ENCODE measurements at regions not wholly inside any gene's neighbourhood (a gene's known extent, or its start where the extent isn't known, plus 50 kb on each side); places are given as distances from the start of the nearest gene placed in this dataset.
A peak's percentile ranks its signal among the peaks of the same experiment; 100 is the strongest.

DNA sequence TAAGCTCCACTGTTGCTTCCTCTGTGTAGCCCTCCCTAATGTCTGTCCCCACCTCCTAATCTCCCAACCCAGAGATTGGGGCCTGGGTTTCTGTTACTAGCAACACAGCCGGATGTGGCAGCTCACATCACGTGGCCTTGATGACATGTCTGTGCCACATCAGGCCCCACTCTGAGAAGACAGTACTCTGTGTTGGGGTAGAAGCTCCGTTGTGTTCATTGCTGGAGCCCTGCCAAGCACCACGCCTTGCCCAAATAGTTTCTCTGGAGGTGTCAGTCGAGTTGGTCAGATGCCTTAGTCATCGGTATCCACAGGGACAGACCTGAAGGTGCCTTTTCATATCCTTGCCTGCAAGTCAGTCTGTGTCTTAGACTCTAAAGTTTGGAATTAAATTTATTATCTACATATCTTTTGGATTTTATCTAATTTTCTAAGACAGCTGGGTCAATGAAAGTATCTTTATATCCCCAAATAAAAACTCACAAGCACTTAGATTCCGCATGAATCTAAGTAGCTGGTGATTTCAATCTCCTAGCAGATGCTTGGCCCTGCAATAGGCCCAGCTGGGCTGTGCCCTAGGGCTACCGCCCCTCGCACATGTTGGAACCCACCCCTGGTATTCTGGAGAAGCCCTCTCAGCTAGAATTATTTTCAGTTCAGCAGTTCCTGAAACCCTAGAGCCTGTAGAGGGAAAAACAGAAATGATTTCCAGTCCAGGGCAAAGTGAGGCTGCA is 204.0 kb upstream of the TSHZ3 start:
- no peak for DNase-seq (ENCODE audit: low read depth in 4 of 4, low spot score in 3 of 4)

DNA sequence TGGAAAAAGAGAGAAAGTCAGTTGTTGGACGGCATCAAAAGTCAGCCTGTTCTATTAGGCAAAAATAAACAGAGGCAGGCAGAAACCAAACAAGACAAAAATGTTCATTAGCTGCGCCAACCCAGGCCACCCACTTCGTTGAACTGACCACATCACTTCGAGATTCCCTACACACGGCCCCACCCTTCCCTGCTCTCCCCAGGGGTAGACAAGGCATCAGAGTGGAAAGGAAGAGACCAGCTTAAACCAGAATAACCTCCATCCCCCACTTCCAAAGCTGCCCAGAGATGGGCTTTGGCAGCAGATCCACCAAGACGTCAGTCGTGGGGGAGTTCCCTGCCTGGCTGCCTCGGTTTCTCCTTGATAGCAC is 204.6 kb upstream of the TSHZ3 start:
- DNase-seq (ENCODE audit: low read depth in 4 of 4, low spot score in 3 of 4) = no peak

DNA sequence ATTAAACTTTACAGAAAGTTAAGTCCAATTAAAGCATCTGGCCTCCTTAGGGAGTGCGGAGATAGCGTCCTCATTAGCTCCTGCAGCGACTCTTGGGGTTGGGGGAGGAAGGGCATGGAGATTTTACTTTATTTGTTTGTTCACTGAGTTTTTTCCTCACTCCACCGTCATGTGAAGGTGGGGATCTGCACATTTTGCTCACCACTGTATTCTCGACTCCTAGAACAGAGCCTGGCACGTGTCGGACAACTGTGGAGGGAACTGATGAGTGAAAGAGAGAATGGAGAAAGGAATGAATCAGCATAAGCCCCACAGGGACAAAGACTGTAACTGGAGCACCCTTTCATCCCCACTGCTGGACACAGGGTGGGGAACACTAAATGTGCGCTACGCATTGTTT is 205.1 kb upstream of the TSHZ3 start:
- DNase-seq (ENCODE audit: low read depth in 4 of 4, low spot score in 3 of 4) = no peak

DNA sequence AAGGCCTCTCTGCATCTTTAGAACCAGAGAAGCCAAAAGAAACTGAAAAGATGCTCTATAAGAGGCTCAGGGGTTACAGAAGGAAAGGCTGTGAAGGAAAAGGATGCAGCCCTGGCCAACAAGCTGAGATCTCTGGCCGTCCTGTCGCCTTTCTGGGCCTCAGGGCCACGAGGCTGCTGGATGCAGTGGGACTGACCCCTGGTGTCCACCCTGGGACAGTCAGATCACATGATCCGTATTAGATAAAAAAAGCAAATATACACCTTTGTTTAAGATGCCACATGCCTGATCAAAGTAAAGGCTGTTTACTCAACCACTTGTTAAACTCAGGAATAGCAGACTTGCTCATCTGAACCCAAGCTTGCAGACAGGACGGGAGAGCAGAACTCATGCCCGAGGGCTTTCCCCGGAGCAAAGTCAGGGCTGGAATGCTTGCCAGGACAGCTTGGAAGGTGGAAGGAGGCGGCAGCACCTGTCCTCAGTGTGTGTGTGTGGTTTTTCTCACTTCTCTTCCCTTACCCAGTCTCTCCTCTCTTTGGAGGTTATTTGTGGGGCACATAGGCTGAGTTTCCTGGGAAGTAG is 206.5 kb upstream of the TSHZ3 start:
- no peak for DNase-seq (ENCODE audit: low read depth in 4 of 4, low spot score in 3 of 4)

DNA sequence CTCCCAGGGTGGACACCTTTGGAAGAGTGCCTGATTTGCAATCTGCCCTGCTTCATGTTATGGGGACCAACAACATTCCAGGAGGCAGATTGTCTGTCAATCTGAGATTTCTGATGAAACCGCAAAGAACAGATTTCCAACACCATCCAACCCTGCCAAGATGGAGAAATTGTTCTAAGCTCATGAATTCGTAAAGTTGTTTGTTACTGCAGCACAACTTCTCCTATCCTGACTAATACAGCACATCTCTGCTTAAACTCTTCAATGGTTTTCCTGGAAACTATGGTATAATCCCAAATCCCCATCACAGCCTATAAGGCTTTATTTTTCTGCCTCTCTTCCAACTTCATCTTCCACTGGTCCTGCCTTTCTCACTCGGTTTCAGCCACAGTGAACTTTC is 210.3 kb upstream of the TSHZ3 start:
- DNase-seq (ENCODE audit: low read depth in 4 of 4, low spot score in 3 of 4) = no peak

DNA sequence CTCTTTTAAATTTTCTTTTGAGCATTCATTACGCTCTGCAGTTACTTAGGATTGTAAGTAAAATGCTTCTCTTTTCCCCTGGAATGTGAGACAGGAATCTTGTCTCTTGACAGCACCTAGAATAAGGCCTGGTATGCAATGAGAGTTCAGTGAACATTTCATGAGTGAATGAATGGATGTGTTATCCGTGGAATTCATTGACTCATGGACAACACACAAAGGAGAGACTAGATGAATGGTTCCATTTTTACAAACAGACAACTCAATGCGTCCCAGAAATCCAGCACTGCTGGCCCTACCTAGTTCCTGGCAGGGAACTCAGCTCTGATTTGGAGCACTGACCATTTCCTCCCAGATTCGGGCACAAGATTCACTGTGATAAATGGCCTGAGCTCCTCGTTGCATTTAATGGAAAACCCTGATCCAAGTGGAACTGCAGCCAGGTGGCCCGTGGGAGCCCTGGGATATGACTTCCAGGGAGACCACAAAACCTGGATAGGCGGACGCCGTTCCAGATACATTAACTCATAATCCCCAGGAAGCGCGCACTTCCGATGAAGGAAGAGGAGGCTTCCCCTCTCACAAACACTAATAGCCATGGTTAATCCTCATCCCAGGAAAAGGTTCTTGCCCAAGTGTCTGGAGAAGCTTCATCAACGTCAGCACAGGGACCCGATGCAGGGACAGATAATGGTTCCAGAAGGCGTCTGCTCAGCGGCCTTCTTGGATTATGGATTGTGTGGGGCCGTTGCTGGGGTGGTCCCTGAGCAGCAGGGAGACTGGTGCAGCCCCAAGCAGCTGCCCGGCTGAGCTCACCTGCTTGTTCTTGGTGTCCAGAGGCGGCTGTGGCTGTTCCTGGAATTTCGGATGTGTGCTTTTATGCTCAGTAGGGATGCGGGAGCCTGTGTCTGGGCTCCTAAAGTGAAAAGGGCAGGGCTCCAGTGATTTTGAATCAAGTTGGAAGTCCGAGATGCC is 211.1 kb upstream of the TSHZ3 start:
- DNase-seq (ENCODE audit: low read depth in 4 of 4, low spot score in 3 of 4) = no peak

DNA sequence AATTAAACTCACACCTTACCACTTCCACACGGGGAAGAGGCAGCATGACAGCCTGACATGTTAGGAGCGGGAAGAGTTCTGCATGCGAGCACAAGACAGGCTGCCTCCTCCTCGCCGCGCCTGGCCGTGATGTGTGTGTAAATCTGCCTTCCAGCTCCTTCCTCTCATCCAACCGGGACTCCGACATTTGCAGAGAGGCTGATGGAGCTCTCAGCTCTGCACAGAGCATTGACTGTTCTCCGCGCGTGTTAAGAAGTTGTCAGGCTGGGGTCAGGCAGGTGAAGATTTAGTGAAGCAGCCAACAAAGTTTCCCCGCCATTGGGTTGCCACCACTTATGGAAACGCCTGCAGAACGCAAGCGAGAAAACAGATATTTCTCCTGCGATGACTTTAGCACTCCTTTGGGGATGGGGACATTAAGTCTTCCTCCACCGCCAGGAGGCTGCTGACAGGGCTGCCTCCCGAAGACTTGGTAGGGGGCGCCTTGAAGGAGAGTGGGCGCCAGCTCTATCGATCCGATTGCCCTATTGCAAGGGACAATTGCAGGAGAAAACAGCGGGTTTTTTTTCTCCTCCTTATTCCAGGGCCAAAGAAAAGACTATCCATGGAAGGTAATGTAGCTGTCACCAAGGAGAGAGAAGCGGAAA is 213.9 kb upstream of the TSHZ3 start:
- DNase-seq (ENCODE audit: low read depth in 4 of 4, low spot score in 3 of 4) = no peak

DNA sequence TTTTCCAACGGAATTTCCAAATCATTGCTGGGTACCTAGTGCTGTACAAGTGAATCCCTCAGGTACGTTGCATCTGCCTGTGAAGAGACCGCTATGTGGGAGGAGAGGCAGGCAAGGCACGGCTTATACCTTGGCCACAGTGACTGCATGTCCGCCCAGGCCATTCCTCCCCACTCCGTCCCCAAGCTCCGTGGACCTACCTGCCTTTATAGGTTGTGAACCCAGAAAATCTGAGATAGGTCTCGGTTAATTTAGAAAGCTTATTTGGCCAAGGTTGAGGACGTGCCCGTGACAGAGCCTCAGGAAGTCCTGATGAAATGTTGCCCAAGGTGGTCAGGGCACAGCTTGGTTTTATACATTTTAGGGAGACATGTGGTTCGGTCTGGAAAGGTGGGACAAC is 218.5 kb upstream of the TSHZ3 start:
- no peak for DNase-seq (ENCODE audit: low read depth in 4 of 4, low spot score in 3 of 4)

DNA sequence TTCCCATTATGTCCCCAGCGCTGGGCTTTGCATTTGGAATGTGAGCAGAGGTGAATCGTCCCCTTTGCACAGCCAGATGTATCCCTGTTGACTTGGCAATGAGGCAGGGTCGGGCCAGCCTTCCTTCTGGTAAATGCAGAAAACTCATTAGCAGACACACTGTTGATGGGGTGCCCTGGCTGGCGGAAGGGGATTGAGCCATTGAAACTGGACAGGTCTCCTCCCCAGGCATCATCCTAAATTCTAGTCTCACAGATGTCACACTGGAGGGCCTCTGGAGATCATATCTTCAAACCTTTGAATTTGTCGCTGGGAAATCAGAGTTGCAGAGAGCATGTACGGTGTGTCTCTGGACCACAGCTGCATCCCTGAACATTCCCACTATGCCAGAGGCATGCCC is 219.5 kb upstream of the TSHZ3 start:
- no peak for DNase-seq (ENCODE audit: low read depth in 4 of 4, low spot score in 3 of 4)

DNA sequence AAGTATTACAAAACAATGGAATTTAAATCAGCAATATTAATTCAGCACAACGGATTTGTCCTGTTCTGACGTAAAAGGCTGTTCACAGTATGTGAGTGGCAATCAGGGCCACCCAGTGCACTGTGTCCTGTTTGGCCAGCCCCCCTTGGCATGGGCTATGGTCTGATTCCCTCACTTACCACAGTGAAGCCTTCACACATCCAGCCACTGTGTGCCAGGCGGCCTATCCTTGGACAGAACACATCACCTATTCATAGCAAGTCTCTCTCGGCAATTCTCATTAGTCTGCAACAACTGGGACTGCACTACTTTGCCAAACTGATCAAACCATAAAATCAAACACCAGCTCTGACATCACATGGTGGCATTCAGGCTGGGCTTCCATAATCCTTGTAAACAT is 221.5 kb upstream of the TSHZ3 start:
- no peak for DNase-seq (ENCODE audit: low read depth in 4 of 4, low spot score in 3 of 4)

DNA sequence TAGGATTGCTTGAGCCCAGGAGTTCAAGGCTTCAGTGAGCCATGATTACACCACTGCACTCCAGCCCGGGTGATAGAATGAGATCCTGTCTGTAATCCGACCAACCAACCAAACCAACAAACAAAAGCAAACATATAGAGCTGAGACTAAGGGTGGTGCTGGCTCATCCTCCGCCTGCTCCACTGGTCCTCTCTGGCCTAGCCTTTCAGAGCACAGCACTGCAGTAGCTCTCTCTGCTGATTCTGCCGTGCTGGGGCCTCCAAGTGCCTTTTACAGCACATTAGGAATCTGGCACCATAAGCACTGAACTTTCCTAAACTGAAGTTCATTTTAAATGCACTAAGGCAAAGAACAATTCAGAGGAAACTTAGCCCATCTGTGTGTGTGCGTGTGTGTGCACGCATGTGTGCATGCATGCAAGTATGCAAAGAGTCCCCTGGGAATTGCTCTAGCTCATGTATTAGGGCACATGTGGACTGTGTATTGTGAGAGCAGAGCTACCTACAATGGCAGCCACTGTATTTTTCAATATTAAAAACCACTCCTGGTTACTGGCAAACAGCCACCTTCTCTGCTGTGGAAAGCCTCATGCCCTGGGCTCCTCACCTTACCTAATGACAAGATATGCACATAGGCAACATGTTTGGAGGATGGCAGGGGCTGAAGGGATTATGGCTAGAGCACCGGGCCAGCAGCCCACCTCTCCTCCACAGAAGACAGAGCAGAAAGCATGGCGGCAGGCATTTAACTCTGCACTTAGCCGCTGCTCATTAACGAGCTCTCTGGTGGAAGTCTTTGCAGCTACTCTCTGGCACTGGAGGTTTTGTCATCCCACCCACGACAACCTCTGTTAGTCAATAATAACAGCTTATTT is 223.1 kb upstream of the TSHZ3 start:
- no peak for DNase-seq (ENCODE audit: low read depth in 4 of 4, low spot score in 3 of 4)

DNA sequence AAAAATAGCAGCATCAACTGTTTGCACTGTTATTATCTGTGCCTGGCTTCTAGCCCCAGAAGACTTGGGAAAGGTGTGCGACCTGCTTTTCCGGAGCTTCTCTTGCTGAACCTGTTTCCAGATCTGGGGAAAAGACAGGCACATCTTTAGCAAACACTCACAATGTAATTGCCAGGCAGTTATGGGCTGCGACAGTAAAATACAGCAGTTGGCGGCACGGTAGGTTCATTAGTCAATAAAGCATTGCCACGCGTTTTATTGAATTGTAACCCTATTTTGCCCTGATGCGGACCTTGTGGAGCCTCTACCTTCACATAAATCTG is 223.7 kb upstream of the TSHZ3 start:
- no peak for DNase-seq (ENCODE audit: low read depth in 4 of 4, low spot score in 3 of 4)

DNA sequence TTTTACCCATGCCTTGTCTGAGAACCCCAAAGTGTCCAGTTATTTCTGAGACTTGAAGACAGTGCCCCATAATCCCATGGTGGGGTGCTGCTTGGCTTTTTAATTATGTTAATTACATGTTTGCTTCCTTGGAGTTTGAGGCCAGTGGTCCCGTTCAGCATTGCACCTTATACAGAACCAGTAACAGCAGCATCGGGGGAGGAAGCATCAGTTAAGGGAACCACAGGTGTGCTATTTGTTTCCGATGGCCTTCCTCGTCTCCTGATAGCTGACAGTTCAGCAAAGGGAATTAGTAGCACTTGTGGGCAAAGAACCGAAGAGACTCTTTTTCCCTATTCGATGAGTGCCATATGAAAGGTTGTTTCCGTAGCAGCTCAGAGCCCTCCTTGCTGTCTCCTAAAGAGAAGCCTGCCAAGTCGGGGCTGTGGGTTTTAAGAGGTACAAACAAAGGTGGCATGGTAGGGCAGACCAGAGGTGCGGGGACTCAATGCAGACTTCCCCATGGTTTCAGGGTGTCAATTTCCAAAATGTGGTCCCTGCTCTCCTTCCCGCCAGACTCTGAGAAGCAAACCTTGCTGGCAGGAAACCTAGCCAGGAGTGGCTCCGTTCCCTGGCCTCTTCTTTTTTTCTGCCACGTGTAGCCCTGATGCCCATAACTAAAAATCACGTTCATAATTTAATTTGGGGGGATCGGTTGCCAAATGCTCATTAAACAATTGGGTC is 225.2 kb upstream of the TSHZ3 start:
- no peak for DNase-seq (ENCODE audit: low read depth in 4 of 4, low spot score in 3 of 4)

DNA sequence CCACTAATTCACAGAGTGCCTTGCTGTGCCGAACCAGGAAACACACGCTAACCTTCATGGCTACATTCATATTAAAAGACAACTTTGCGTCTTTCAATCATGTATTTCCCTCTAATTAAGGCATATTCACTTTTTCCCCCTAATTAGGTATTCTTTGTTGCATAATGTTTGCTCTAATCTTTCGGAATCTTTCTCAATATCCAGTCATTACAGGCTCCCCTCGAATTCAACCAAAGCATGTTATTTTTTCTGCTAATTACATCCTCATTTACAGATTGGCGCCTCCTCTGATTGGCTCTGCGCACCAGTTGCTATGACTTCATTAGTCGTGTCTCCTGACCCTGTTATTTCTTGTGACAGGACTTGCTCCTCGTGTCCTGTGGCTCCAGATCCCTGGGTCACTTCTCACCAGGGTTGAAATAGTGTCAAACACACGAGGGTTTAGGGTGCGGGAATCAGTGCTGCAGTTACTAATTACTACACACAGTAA is 226.7 kb upstream of the TSHZ3 start:
- DNase-seq (ENCODE audit: low read depth in 4 of 4, low spot score in 3 of 4) = no peak

DNA sequence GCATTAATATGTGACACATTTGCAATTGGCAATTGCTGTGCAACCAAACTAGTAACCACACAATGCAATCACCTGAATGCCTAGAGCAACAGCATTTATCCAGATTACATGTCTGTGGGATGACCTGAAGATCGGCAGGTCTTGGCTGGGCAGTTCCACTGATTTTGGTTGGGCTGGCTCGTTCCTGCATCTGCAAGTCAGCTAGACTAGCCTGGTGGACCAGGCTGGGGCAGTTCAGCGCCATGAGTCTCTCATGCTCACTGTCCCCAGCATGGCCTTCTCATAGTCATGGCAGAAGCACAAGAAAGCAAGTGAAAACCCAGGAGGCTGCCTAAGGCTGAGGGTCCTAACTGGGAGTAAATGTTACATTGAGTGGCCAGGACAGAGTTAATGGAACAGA is 229.1 kb upstream of the TSHZ3 start:
- no peak for DNase-seq (ENCODE audit: low read depth in 4 of 4, low spot score in 3 of 4)

DNA sequence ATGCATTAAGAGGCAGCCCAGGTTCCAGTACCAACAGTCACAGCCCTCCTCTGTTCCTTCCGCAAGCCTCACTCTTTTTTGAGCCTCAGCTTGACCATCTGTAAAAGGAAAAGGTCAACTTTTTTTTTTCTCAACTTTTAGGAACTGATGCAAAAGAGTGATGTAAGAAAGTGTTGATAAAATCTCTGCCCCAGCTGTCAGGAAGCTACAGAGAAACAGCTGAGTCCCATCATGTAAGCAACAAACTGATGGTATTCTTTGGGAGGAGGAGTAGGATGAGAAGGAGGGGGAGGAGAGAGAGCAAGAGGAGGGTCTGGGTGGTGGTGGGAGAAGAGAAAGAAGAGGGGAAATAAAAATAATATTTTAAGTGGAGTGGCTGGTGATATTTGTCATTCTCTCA is 233.9 kb upstream of the TSHZ3 start:
- DNase-seq (ENCODE audit: low read depth in 4 of 4, low spot score in 3 of 4) = peak; percentile 24 to 43 (median 35)

DNA sequence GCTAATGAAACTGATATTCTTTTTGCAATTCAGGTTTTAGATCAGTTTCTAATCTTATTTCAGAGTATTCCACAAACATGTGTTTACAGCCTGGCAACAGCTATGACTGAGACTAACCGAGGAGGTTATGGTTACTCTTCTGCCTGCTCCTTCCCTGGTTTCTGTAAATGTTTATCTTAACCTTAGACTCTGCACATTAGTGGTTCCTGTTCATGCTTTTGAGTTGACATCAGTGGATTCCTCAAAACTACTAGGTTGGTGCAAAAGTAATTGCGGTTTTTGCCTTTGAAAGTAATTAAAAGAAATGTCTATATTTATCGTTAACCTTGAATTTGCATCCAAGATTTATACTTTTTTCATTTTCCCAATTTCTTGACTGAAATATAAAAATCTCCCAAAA is 237.0 kb upstream of the TSHZ3 start:
- DNase-seq (ENCODE audit: low read depth in 4 of 4, low spot score in 3 of 4) = no peak

DNA sequence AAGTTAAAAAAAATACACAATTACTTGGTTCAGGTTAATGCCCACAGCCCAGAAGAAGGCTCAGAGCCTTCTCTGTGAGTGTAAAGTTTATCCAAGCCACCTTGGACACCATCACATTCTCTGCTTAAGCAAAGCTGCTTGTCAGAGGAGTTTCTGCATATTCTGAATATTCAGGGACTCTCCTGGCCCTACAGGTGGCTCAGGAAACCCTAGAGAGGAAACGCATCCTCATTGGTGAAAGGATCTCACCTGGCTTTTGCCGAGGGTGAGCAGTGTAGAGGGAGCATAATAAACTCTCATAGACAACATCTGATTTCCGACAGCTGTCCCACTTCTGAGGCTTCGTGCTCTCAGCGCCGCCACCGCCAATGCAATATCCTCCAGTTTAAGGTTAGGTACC is 239.9 kb upstream of the TSHZ3 start:
- DNase-seq (ENCODE audit: low read depth in 4 of 4, low spot score in 3 of 4) = no peak

DNA sequence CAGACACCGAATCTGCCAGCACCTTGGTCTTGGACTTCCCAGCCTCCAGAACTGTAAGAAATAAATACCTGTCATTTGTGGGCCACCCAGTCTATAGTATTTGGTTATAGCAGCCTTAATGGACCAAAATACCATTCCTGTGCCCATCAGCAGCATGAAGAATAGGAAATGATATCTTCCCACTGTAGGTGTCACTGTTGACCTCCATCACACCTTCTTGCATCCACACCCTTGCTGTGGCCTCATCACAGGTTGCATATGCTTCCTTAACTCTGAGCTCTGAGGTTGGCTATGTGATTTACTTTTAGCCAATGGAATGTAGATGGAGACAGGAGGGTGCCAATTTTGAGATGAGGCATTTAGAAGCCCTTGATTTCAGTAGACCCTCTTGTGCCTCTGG is 242.0 kb upstream of the TSHZ3 start:
- DNase-seq (ENCODE audit: low read depth in 4 of 4, low spot score in 3 of 4) = no peak

DNA sequence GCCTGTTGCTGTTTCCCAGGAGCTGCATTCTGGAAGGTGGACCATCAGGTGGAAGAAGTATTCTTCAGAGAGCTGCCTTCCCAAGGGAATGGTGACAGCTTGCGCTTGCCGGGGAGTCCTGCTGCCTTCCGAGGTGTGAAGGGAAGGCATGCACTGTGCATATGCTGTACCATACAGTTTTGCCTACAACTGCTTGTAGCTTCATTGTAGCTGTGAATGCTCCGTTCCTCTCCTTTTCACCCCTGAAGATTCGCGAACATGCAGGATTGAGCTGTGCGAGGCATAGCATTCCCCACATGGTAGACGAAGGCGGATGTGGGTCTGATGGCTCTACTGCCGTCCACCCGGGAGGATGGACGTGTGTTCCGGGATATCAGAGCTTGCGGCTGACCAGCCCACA is 243.2 kb upstream of the TSHZ3 start:
- DNase-seq (ENCODE audit: low read depth in 4 of 4, low spot score in 3 of 4) = no peak
